ENCODE measurements at regions not wholly inside any gene's neighbourhood (a gene's known extent, or its start where the extent isn't known, plus 50 kb on each side); places are given as distances from the start of the nearest gene placed in this dataset.

- Histone ChIP-seq H2AFZ (ENCODE audit: low read length) (no peak overlapping the region), H3K9ac (replicated peaks in 1 of 4; ENCODE audit: extremely low read depth in 1 of 4, low read depth in 3 of 4, low read length in 3 of 4) (no peak overlapping the region), H2BK20ac (ENCODE audit: low read length) (no peak overlapping the region), H4K5ac (ENCODE audit: insufficient read length, low read depth, low read length) (no peak overlapping the region), H3K27me3 (replicated peaks in 1 of 4; ENCODE audit: control insufficient read depth in 3 of 4, extremely low read depth in 1 of 4, insufficient read depth in 3 of 4, low read length in 3 of 4) (no peaks in the 10 kb centered on the region), H2BK5ac (ENCODE audit: low read depth, low read length) (no peak overlapping the region; the same call in 1 of the 2 replicates), H3K36me3 (ENCODE audit: control insufficient read depth in 2 of 4, insufficient read depth in 4 of 4, low read length in 3 of 4) (no peaks in the 10 kb centered on the region; a peak in 2 of 8 replicates), H3K79me2 (ENCODE audit: control insufficient read depth in 1 of 2, insufficient read depth in 2 of 2, low read length in 2 of 2) (no peaks in the 10 kb centered on the region), H4K91ac (replicated peaks; ENCODE audit: insufficient read length, low read length) (no peak overlapping the region), H4K20me1 (replicated peaks in 1 of 2; ENCODE audit: control insufficient read depth in 1 of 2, insufficient read depth in 2 of 2, low read length in 2 of 2) (no peaks in the 10 kb centered on the region), H3K23me2 (ENCODE audit: low read depth, low read length) (no peaks in the 10 kb centered on the region), H3K4me2 (ENCODE audit: insufficient read depth in 1 of 2, low read depth in 2 of 2, low read length in 2 of 2) (no peak overlapping the region), H3K56ac (replicated peaks; ENCODE audit: insufficient read length, low read depth, low read length) (no peak overlapping the region), H3K14ac (ENCODE audit: insufficient read length) (no peak overlapping the region), H2AK5ac (ENCODE audit: low read depth, low read length) (no peak overlapping the region), H2BK12ac (ENCODE audit: low read depth, low read length) (no peak overlapping the region), H3K9me3 (ENCODE audit: insufficient read depth in 2 of 2, low read depth in 1 of 2, low read length in 1 of 2) (peaks cover 11 to 18% of the 10 kb centered on the region in 2 experiments; a peak in 3 of 4 replicates), H3K18ac (ENCODE audit: extremely low read depth, low read length) (no peak overlapping the region), H3K4me1 (replicated peaks in 1 of 4; ENCODE audit: control insufficient read depth in 3 of 4, insufficient read depth in 4 of 4, low read length in 3 of 4) (no peaks in the 10 kb centered on the region), H3K4ac (replicated peaks; ENCODE audit: insufficient read length, low read depth, low read length) (no peak overlapping the region), H3K79me1 (ENCODE audit: low read depth, low read length) (no peaks in the 10 kb centered on the region), H2BK15ac (ENCODE audit: low read length) (no peak overlapping the region), H3K27ac (ENCODE audit: low read depth, low read length) (no peak overlapping the region), H2BK120ac (replicated peaks; ENCODE audit: low read depth, low read length) (no peak overlapping the region), H3K23ac (ENCODE audit: insufficient read length) (no peak overlapping the region), H3K4me3 (ENCODE audit: extremely low read depth in 1 of 4, insufficient read depth in 2 of 4, low read depth in 3 of 4, low read length in 4 of 4) (no peak overlapping the region), H4K8ac (ENCODE audit: extremely low read depth, insufficient read depth, low read length) (no peak overlapping the region)
- FAIRE-seq (no peak), DNase-seq (ENCODE audit: low read depth in 1 of 2, low spot score in 2 of 2) (no peak)
- ChIA-PET POLR2A (ENCODE audit: partially characterized antibody) (no interaction called here), CTCF (ENCODE audit: partially characterized antibody) (interaction anchor here (0.6 kb wide), 2 partner anchors 236 to 639 kb away, joined by 4 to 6 read pairs; no protein-coding TSS in a partner anchor)
- WGBS, 2 experiments (ENCODE audit: extremely low coverage in 1 of 2, insufficient coverage in 1 of 2, insufficient read length in 1 of 2, insufficient replicate concordance in 2 of 2, low coverage in 1 of 2, low lambda C conversion rate in 2 of 2, missing lambda C conversion rate in 1 of 2) = 98% methylated on average over 4 of the region's 4 CpGs; no CpG with 5 or more reads in 1 of the 2 experiments
- TF ChIP-seq SP2 (IDR thresholded peaks at IDR 0.05; ENCODE audit: low read length) (no peak), POU5F1 (IDR thresholded peaks at IDR 0.05; ENCODE audit: low read depth, low read length) (no peak), YY1 (IDR thresholded peaks at IDR 0.05; ENCODE audit: low read depth, low read length) (no peak), TCF12 (IDR thresholded peaks at IDR 0.05; ENCODE audit: low read depth, low read length) (no peak), BACH1 (IDR thresholded peaks at IDR 0.05; ENCODE audit: low read length) (no peak), ATF3 (IDR thresholded peaks at IDR 0.05; ENCODE audit: insufficient read depth, low read depth, low read length) (no peak), RAD21 (IDR thresholded peaks at IDR 0.05 in 1 of 2, conservative IDR thresholded peaks at IDR 0.05 in 1 of 2; ENCODE audit: low read depth in 2 of 2, low read length in 2 of 2) (no peak), BRCA1 (IDR thresholded peaks at IDR 0.05; ENCODE audit: low read depth, low read length) (no peak), MAX (IDR thresholded peaks at IDR 0.05) (no peak), RXRA (IDR thresholded peaks at IDR 0.05; ENCODE audit: insufficient read depth, low read depth, low read length) (no peak), RFX5 (IDR thresholded peaks at IDR 0.05; ENCODE audit: borderline replicate concordance, low read depth, low read length) (no peak), CTCF (IDR thresholded peaks at IDR 0.05; ENCODE audit: control extremely low read depth in 1 of 3, insufficient read depth in 1 of 3, low read depth in 1 of 3, low read length in 3 of 3) (no peak)
These were observed 475.9 kb downstream of the TLE1 start for GRCh38 chr9:81213456-81213855.
